Activated CD4-positive, alpha-beta T cell treated with anti-CD3 and anti-CD28 coated beads, Interleukin-2, amount 10 ng/mL, durations not matched to agents 24 days and 14 days (primary cell): ENCODE measurements at regions not wholly inside any gene's neighbourhood (a gene's known extent, or its start where the extent isn't known, plus 50 kb on each side); places are given as distances from the start of the nearest gene placed in this dataset.
"Not testable (repeated sequence)": the region's sequence is repeated elsewhere in the genome, so short reads cannot be mapped to it uniquely, and the experiment has no call there.

Source experiments
- DNase-seq: peaks from one replicate; pipeline ENCODE4 v3.0.0; 2022
- H3K27ac Mint-ChIP-seq: one replicate; pipeline ENCODE4 v1.8.0; 2022; ENCODE audit warnings: mild to moderate bottlenecking, mixed read lengths
- H3K27me3 Mint-ChIP-seq: one replicate; pipeline ENCODE4 v1.8.0; 2022; ENCODE audit warnings: mixed read lengths
- H3K36me3 Mint-ChIP-seq: one replicate; pipeline ENCODE4 v1.8.0; 2022; ENCODE audit warnings: low read depth, mild to moderate bottlenecking, mixed read lengths
- H3K4me1 Mint-ChIP-seq: one replicate; pipeline ENCODE4 v1.8.0; 2021; ENCODE audit warnings: mixed read lengths
- H3K4me3 Mint-ChIP-seq: one replicate; pipeline ENCODE4 v1.8.0; 2022; ENCODE audit warnings: mild to moderate bottlenecking, moderate library complexity, mixed read lengths
- H3K9me3 Mint-ChIP-seq: one replicate; pipeline ENCODE4 v1.8.0; 2021; ENCODE audit warnings: mixed read lengths
- intact Hi-C: fragments of 100-400 bp; cut with micrococcal nuclease; formaldehyde crosslinking; loops from one replicate; pipeline ENCODE4 v1.15.1; 2023

DNA sequence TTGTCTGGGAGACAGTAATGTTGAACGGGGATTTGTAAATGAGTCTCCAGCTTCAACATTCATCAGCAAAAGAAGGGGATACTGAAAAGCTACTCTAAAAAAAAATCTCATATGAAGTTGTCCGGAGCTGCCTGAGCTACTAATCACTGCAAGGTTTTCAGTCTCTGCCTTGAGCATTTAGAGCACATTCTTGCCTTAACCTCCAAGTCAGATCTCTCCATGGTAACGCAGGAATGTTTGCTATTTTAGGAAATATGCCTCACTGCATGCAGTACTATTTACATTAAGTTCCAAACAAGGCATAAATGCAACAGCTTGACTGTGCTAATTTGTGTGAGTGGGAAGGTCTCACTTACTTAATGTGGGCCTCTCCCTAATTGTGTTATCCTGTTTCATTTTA, 152.8 kb downstream of the NBPF8 start:
- not testable (repeated sequence) for H3K36me3 Mint-ChIP-seq, DNase-seq

GRCh38 chr1:120575201-120575600, 148.5 kb upstream of the NBPF26 start:
- H3K9me3 Mint-ChIP-seq, H3K36me3 Mint-ChIP-seq, H3K4me3 Mint-ChIP-seq, H3K4me1 Mint-ChIP-seq, H3K27me3 Mint-ChIP-seq, H3K27ac Mint-ChIP-seq, intact Hi-C loops, DNase-seq: not testable (repeated sequence)

More for the DNA sequence above, 152.8 kb downstream of the NBPF8 start:
- H3K27me3 Mint-ChIP-seq, H3K27ac Mint-ChIP-seq, H3K9me3 Mint-ChIP-seq, intact Hi-C loops, H3K4me3 Mint-ChIP-seq, H3K4me1 Mint-ChIP-seq: not testable (repeated sequence)

DNA sequence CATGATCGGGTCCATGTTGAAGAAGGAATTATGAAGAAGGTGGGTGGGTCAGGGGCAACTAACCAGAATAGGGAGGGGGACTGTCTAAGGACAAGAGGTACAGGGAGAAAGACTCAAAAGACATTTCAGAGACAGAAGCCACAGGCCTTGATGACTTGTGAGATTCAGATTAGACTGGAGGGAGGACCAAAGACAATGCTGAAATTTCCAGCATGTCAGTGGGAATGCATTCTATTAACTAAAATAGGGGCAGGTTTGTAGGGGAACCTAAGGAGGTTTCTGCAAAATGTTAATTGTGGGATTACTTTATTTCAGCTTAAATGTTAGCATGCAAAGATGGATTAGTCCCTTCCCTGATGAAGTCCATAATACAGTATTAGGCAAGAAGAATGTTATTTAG, 141.6 kb upstream of the NBPF26 start:
- intact Hi-C loops, H3K9me3 Mint-ChIP-seq, H3K27ac Mint-ChIP-seq, H3K4me3 Mint-ChIP-seq, H3K36me3 Mint-ChIP-seq, H3K27me3 Mint-ChIP-seq, H3K4me1 Mint-ChIP-seq, DNase-seq: not testable (repeated sequence)

DNA sequence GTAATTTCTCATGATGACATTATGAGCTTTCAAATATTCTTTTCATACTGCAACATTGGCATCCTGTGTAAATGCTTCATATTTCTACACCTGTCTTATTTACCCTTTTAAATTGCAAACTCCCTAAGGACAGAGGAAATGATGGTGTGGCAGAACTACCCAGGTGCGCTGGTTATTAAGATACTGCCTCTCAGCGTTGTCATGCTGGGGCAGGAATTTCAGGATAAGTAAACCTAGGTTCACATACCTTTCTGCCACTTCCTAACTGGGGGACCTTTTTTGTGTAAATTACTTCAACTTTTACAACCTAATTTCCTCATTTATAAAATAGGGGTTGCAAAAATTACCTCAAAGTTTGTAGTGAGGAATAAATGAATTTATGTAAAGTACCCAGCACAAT, 137.7 kb upstream of the NBPF26 start:
- H3K9me3 Mint-ChIP-seq, DNase-seq, H3K27me3 Mint-ChIP-seq, H3K27ac Mint-ChIP-seq, H3K4me3 Mint-ChIP-seq, H3K4me1 Mint-ChIP-seq, intact Hi-C loops, H3K36me3 Mint-ChIP-seq: not testable (repeated sequence)

DNA sequence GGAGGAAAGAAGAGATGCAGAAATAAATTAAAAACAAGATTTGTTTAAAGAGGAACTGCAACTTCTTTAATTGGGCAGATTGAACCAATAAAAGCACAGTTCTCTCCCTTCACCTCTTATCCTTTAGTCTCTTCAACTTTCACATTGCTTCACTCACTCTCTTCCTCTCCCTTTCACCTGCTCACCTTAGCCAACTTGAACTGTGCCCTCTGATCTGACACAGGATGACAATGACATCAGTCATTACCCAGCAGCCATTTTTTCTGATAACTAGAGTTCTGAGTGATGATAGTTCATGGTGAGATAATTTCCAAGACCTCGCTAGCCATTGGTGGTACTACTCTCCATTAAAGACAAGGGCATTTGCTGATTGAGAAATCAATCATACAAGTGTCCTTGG, 134.9 kb upstream of the NBPF26 start:
- H3K27ac Mint-ChIP-seq, H3K27me3 Mint-ChIP-seq, DNase-seq, H3K4me3 Mint-ChIP-seq, H3K9me3 Mint-ChIP-seq, H3K4me1 Mint-ChIP-seq, H3K36me3 Mint-ChIP-seq, intact Hi-C loops: not testable (repeated sequence)

GRCh38 chr1:120591774-120592173, 132.0 kb upstream of the NBPF26 start:
- H3K4me1 Mint-ChIP-seq, H3K27ac Mint-ChIP-seq, H3K36me3 Mint-ChIP-seq, H3K9me3 Mint-ChIP-seq, H3K4me3 Mint-ChIP-seq, H3K27me3 Mint-ChIP-seq, intact Hi-C loops, DNase-seq: not testable (repeated sequence)

DNA sequence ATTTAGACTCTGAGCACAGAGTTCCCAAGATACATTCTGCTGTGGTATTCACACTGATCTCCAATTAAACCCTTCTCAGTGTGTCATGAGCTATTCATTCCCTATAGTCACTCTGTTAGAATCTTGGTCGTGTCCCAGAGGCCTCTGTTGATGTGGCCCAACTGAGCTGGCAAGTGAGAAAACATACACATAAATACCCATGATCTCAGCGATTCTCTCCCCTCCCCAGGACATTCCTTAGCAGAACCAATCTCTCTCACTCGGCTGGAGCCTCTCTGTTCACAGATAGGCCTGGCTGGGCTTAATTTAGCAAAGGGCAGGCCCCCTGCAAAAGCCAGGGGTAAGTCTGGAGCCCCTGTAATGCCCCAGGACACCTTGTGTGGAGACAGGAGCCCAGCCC, 130.8 kb upstream of the NBPF26 start:
- H3K27me3 Mint-ChIP-seq, H3K27ac Mint-ChIP-seq, intact Hi-C loops, H3K4me1 Mint-ChIP-seq, H3K4me3 Mint-ChIP-seq, H3K9me3 Mint-ChIP-seq, DNase-seq, H3K36me3 Mint-ChIP-seq: not testable (repeated sequence)

GRCh38 chr1:120593648-120594047, 130.1 kb upstream of the NBPF26 start:
- H3K36me3 Mint-ChIP-seq, H3K9me3 Mint-ChIP-seq, DNase-seq, H3K27me3 Mint-ChIP-seq, H3K4me1 Mint-ChIP-seq, H3K4me3 Mint-ChIP-seq, H3K27ac Mint-ChIP-seq, intact Hi-C loops: not testable (repeated sequence)

GRCh38 chr1:120598331-120598951, 125.3 kb upstream of the NBPF26 start:
- intact Hi-C loops, H3K9me3 Mint-ChIP-seq, H3K4me1 Mint-ChIP-seq: not testable (repeated sequence)

GRCh38 chr1:120599511-120599910, 124.2 kb upstream of the NBPF26 start:
- H3K4me3 Mint-ChIP-seq, H3K36me3 Mint-ChIP-seq, H3K9me3 Mint-ChIP-seq, H3K4me1 Mint-ChIP-seq, DNase-seq, intact Hi-C loops, H3K27me3 Mint-ChIP-seq, H3K27ac Mint-ChIP-seq: not testable (repeated sequence)

More at GRCh38 chr1:120598331-120598951, 125.3 kb upstream of the NBPF26 start:
- not testable (repeated sequence) for H3K27me3 Mint-ChIP-seq, H3K27ac Mint-ChIP-seq, DNase-seq, H3K4me3 Mint-ChIP-seq, H3K36me3 Mint-ChIP-seq

GRCh38 chr1:120600442-120601041, 123.2 kb upstream of the NBPF26 start:
- H3K9me3 Mint-ChIP-seq, H3K27me3 Mint-ChIP-seq, DNase-seq, H3K27ac Mint-ChIP-seq, H3K36me3 Mint-ChIP-seq, intact Hi-C loops, H3K4me3 Mint-ChIP-seq, H3K4me1 Mint-ChIP-seq: not testable (repeated sequence)

DNA sequence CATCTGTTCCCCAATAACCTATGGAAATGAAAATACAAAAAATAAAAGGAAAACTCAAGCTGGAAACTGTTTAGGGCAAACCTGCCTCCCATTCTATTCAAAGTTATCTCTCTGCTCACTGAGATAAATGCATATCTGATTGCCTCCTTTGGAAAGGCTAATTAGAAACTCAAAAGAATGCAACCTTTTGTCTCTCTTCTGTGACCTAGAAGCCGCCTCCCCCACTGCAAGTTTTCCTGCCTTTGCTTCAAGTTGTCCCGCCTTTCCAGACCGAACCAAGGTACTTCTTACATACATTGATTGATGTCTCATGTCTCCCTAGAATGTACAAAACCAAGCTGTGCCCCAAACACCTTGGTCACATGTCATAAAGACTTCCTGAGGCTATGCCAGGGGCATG, 115.9 kb upstream of the NBPF26 start:
- intact Hi-C loops, H3K9me3 Mint-ChIP-seq: not testable (repeated sequence)

GRCh38 chr1:120608314-120609014, 115.3 kb upstream of the NBPF26 start:
- H3K27me3 Mint-ChIP-seq, H3K4me3 Mint-ChIP-seq, H3K36me3 Mint-ChIP-seq, H3K9me3 Mint-ChIP-seq, H3K4me1 Mint-ChIP-seq, DNase-seq, intact Hi-C loops, H3K27ac Mint-ChIP-seq: not testable (repeated sequence)

More for the DNA sequence above, 115.9 kb upstream of the NBPF26 start:
- H3K27ac Mint-ChIP-seq, H3K27me3 Mint-ChIP-seq, H3K4me1 Mint-ChIP-seq, H3K4me3 Mint-ChIP-seq, DNase-seq, H3K36me3 Mint-ChIP-seq: not testable (repeated sequence)

GRCh38 chr1:120609015-120609573, 114.7 kb upstream of the NBPF26 start:
- H3K27ac Mint-ChIP-seq, DNase-seq, H3K9me3 Mint-ChIP-seq, H3K36me3 Mint-ChIP-seq, intact Hi-C loops, H3K4me1 Mint-ChIP-seq, H3K27me3 Mint-ChIP-seq, H3K4me3 Mint-ChIP-seq: not testable (repeated sequence)
